HCT116 (cell line): ENCODE measurements at regions not wholly inside any gene's neighbourhood (a gene's known extent, or its start where the extent isn't known, plus 50 kb on each side); places are given as distances from the start of the nearest gene placed in this dataset.

Source experiments
- ATF3 ChIP-seq: IDR thresholded peaks from 2 replicates; pipeline ENCODE4 v1.6.1; 2012
- CBX3 ChIP-seq: IDR thresholded peaks from 2 replicates; pipeline ENCODE4 v1.6.1; 2012; ENCODE audit warnings: low read depth
- CTCF ChIP-seq, 3 experiments: fragments of 200-600 bp in 1 of 3; sonication (generic) in 1 of 3; IDR thresholded peaks in 2 of 3; conservative IDR thresholded peaks in 1 of 3; 2 replicates each; pipeline ENCODE4 v1.5.1; 2012 to 2017; ENCODE audit warnings: low read depth in 2 of 3, low read length in 2 of 3, antibody characterized with exemption in 1 of 3, borderline replicate concordance in 1 of 3, control low read depth in 1 of 3, mild to moderate bottlenecking in 1 of 3, mixed read lengths in 1 of 3, mixed run types in 1 of 3, moderate library complexity in 1 of 3; ENCODE audit not compliant: insufficient read depth in 1 of 3
- EGR1 ChIP-seq: IDR thresholded peaks from 2 replicates; pipeline ENCODE4 v1.6.1; 2012; ENCODE audit warnings: low read depth
- EZH2 ChIP-seq: fragments of 200-600 bp; sonication (generic); IDR thresholded peaks from 2 replicates; pipeline ENCODE4 v1.6.1; 2017; ENCODE audit warnings: antibody characterized with exemption, mixed run types
- EZH2phosphoT487 ChIP-seq: fragments of 200-600 bp; IDR thresholded peaks from 2 replicates; pipeline ENCODE4 v1.6.1; 2018; ENCODE audit warnings: antibody characterized with exemption, borderline replicate concordance
- FOSL1 ChIP-seq: IDR thresholded peaks from 2 replicates; pipeline ENCODE4 v1.6.1; 2012; ENCODE audit warnings: low read depth
- MAX ChIP-seq: IDR thresholded peaks from 2 replicates; pipeline ENCODE4 v1.6.1; 2012
- POLR2A ChIP-seq: IDR thresholded peaks from 2 replicates; pipeline ENCODE4 v1.7.0; 2011; ENCODE audit warnings: borderline replicate concordance; ENCODE audit not compliant: insufficient read depth, insufficient read length; ENCODE audit errors: extremely low read depth
- POLR2AphosphoS5 ChIP-seq: IDR thresholded peaks from 2 replicates; pipeline ENCODE4 v1.6.1; 2011; ENCODE audit warnings: mild to moderate bottlenecking, low read depth, low read length, moderate library complexity
- ZBTB33 ChIP-seq: IDR thresholded peaks from 2 replicates; pipeline ENCODE4 v1.6.1; 2011; ENCODE audit warnings: mild to moderate bottlenecking, low read length, moderate library complexity; ENCODE audit not compliant: insufficient replicate concordance; ENCODE audit errors: extremely low read depth
- ZNF274 ChIP-seq: fragments of 200-500 bp; sonication (Bioruptor generic); IDR thresholded peaks from 2 replicates; pipeline ENCODE4 v1.6.1; 2014; ENCODE audit warnings: mild to moderate bottlenecking, low read depth, low read length, inconsistent platforms

GRCh38 chr11:81000334-81000733, 1559.5 kb upstream of the TENM4 start:
- TF ChIP-seq EZH2 (no peak), CTCF (IDR thresholded peaks at IDR 0.05 in 2 of 3, conservative IDR thresholded peaks at IDR 0.05 in 1 of 3; ENCODE audit: borderline replicate concordance in 1 of 3, insufficient read depth in 1 of 3, low read depth in 2 of 3, low read length in 2 of 3) (no peak), EGR1 (no peak), ZNF274 (no peak), ATF3 (no peak), CBX3 (no peak), MAX (no peak), POLR2A (no peak), FOSL1 (no peak), POLR2AphosphoS5 (no peak), EZH2phosphoT487 (no peak), ZBTB33 (no peak)
